ENCODE measurements at regions not wholly inside any gene's neighbourhood (a gene's known extent, or its start where the extent isn't known, plus 50 kb on each side); places are given as distances from the start of the nearest gene placed in this dataset.

DNA sequence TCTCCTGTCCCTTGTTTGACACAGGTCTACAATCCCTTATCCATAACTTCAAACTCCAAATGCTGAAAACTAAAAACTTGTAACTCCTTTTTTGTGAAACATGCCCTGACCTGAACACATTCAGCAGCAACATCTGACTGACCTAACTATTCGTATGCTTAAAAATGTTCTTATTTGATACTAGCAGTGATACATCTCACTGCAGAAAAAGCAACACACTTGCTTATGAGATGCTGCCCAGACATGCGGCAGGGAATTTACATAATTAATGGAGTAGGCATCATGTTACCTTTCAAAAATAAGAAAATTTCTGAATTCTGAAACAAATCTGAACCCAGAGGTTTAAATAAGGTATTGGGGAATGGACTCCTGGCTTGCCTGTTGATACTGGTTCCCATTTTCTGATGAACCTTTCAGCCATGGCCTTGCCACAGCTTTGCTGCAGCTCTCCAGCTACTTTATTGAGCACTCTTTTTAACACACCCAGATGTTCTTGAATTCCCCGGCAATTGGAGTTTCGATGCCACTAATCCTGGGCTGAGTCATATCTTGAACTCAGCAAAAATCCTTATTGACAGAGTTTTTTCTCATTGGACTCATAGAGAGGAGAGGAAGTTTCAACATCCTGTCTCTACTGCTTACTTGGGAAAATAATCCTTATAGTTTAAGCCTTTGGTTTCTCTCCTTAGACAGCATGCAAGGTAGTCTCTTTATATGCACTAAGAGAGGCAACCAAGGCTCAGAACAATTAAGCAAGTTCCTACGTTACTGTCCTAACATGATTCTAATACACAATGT lies 296.6 kb upstream of the LMCD1 start:
- DNase-seq = no peak

DNA sequence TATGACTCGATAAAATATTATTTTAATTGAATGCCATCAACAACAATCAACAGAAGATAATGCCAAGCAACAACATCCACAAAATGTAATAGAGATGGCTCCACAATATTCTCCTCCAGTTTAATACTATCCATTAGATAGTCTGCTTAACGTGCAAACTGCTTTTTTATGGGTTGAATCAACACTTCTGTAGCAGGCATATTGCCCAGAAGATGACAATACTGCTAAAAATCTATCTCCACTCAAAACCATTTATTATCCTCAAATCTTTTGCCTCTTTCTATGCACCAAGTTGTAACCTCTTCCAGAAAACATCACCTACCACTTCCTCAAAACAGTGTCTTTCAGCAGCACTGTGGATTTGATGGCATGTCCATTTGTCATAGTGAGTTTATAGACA lies 295.7 kb upstream of the LMCD1 start:
- no peak for DNase-seq

DNA sequence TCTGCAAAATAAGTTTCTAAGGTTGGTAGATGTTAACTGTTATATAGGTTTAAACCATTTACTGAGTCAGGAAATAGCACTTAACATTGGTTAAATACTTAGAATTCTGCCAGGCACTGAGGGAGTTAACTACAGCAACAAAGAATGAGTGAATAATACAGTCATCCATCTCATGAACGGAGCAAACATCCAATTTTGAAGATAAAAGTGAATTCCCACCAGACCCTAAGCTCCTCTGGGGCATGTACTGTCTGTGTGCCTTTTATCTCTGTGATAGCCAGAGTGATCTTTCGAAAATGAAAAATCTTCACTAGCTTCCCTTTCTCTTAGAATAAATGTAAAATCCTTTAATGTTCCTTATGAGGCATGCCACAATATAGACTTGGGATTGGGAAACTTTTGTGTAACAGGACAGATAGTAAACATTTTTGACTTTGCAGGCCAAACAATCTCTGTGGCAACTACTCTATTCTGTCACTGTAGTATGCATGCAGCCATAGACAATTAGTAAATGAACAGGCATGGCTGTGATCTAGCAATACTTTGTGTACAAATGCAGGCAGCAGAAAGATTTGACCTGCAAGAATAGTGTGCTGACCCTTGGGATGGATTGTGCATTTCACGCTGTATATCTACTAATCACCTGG lies 294.5 kb upstream of the LMCD1 start:
- DNase-seq = no peak

DNA sequence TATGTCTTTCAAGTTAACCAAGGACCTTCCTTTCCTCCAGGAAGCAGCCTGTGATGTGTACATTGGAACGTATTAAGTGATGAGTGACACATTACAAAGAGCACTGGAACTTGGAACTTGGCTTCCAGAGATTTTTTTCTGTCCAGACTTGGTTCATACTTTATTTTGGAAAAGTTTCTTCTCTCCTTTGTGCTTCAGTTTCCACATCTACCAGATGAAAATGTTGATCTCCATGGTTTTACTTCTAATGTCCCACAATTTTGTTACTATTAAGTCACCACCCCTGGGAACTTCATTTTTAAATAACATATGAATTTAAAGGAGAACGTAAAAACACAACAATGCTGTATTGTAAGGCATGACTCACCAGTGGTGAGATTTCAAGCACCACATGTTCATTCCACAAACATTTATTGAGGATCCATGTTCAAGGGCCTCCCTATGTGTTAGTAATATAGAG lies 290.7 kb upstream of the LMCD1 start:
- DNase-seq = no peak

DNA sequence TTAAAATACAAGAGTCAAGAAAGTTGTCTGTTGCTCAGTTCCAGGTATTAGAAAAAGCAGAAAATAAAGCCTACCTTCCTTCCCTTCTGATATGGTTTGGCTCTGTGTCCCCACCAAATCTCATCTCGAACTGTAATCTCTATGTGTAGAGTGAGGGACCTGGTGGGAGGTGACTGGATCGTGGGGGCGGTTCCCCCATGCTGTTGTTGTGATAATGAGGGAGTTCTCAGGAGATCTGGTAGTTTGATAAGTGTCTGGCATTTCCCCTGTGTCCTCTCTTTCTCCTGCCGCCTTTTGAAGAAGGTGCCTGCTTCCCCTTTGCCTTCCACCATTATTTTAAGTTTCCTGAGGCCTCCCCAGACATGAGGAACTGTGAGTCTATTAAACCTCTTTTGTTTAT lies 288.8 kb upstream of the LMCD1 start:
- DNase-seq = no peak

DNA sequence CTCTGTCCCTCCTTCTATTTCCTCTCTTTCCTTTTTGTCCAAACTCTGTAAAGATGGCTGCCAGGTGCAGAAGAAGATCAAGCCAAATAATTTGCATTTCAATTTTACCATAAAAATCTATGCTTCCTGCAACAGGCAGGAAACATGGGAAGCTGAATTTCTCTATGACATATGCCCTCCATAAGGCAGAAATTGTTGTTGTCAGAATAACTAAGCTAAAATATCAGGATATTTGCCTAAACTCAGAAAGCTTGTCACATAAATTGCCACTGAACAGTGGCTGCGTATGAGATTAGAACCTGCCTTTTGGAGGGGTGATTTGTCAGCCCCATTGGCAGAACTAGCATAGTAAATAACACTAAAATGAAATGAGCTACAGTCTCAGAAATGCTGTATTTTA lies 288.3 kb upstream of the LMCD1 start:
- no peak for DNase-seq

DNA sequence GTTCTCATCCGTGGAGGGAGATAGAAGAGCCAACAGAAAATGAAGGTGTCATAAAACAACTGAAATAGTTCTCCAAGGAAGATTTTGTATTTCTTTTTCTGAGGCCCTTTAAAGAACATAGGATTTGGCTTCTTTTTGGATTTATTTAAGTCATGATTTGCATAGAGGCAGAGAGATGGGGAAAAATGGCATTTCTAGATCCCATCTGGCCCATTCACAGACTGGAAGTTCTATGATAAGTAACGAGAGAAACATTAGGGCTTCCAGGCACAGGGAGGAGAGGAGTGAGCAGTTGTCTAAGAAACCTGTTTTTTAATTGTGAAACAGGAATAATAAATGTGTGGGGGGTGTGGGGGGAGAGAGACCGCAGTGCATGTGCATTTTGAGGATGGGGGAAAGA lies 285.8 kb upstream of the LMCD1 start:
- no peak for DNase-seq

DNA sequence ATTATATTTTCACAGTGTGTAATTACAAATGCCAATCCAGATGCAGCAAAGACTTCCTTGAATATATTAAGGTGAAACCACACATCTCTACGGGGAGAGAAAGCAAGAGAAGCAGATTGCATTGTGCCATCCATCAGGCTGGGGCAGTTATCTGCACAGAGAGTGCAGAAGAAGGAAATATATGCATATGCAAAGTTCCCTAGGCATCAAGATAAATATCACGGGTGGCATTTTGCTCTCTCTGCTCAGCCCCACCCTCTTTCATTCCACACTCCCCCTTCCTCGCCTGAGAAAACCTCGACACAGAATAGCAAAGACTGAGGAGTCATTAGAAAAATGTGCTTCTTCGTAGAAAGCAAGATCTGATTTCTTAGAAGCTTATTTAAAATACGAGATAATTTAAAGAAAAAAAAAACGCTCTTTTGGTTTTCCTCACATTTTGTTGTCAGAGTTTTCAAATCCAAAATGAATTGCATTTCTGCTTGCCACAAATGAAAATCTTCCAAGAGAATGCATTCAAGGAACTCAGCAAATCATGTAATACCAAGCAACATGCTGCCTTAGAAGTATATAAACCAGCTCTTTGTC lies 283.2 kb upstream of the LMCD1 start:
- no peak for DNase-seq

DNA sequence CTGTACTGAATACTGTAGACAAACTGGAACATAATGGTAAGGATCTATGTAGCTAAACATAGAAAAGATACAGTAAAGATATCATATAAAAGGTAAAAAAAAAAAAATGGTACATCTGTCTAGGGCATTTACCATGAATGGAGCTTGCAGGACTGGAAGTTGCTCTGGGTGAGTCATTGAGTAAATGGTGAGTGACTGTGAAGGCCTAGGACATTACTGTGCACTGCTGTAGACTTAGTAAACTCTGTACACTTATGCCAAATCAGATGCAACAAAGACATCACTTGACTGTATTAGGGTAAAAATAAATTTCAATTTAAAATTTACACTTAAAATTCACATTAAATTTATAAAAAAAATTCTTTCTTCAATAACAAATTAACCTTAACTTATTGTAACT lies 281.3 kb upstream of the LMCD1 start:
- DNase-seq = no peak

DNA sequence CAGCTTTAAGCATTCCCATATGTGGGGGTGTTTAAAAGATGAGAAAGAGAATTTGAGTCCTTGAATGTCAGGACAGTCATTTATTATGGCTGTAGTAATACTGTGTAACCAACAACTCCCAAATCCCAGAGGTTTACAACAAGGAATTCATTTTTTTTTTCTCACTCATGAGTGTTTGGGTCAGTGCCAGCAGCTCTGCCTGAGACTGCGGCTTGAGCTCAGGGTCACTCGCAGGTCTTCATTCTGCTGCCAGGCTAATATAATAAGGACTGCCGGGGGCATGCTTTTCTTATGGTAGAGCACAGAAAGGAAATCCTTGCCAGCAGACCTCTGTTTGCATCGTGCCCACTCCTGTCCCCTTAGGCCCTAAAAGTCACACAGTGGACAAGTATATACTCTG lies 277.9 kb upstream of the LMCD1 start:
- no peak for DNase-seq

DNA sequence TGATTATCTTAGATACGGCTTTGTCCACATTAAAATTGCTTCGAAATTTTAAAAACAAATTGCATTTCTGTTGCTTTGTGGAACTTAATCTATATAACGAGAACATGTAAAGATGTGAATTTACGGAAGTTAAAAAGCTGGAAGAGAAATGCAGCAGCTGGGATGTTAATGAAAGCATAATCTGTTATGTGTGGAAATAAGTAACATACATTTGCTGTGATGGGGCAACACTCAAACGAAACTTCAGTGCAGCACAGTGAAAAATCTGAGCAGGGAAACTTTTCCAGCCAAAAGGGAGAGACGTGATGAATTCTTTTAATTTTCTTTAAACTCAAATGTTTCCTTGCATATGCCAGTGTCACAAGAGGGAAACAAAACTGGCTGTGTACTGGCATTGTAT lies 276.7 kb upstream of the LMCD1 start:
- DNase-seq = no peak

DNA sequence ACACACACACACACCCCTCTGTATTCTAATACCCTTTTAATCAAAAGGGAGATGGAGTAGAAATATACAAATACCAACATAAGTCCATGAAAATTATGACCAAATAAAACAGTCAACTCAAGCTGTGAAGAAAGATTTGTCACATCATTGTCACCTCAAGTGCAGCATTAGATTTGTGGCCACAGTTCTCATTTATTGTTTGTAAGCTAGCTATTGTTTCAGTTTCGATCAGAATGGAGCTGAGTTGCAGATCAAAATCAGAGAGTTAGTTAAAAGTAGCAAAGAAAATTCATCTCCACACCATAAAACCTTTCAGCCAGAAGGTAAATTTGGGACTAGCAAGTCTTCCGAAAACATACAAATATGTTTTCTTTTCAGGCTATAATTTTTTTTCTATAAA lies 267.7 kb upstream of the LMCD1 start:
- DNase-seq = no peak

DNA sequence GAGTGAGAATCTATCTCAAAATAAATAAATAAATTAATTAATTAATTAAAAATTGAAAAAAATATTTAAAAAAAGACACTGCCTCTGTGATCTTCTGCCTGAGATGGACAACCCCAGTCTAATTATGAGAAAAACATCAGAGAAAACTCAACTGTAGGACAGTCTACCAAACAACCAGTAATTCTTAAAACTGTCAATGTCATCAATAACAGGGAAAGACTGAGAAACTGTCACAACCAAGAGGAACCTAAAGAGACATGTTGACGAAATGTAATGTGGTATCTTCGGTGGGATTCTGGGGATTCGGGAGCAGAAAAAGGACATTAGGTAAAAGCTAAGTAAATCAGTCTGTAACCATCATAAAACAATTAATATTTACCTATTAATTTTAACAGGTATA lies 265.4 kb upstream of the LMCD1 start:
- no peak for DNase-seq

DNA sequence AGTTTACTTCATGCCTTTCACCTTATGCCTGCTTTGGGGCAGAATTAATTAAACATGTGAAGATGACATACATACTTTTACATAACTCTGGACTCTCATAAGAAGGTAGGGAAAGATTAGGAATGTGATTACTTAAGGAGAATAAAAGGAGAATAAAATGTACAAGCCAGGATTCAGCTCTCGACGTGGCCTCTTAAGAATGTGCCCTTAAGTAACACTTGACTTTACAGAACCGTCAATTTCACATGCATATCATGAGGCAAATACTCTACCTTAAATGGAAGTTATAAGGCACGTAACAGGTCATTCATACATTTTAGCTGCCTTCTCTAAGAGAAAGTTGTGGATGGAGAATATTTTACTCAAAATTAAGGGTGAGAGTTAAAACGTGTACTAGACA lies 263.7 kb upstream of the LMCD1 start:
- no peak for DNase-seq

DNA sequence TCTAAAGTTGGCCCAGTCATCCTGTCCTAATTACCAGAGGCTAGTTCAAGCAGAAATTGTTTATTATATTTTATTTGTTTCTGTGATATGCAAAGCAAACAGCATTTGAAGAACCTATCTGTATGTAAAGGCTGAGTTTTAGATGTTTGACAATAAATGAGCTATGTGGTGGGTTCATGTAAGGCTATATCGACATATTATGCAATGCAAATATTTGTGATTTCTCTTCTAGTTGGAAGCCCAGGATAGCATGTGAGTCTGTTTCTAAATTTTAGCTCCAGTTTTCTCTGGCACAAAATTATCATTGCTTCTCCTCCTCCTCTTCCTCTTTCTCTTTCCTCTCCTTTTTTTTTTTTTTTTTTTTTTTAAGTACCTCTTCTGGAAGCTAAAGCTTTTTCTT lies 263.2 kb upstream of the LMCD1 start:
- no peak for DNase-seq

DNA sequence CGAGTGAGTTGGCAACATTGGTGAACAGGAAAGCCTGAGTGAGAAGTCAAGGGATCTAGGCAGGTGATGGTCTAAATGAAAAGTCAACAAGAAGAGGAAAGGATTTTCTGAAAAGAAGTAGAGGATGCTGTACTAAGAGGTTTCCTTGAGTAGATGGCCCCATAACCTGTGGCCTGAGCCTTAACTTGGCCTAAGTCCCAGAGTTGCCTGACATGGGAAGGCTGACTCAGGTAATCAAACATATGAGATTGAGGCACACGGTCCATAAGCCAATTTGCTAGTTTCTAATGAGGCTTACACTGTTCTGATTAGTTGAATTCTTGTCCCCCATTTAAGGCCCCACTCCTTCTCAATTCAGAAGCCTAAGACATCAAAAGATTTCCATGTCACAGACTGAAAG lies 262.5 kb upstream of the LMCD1 start:
- no peak for DNase-seq

DNA sequence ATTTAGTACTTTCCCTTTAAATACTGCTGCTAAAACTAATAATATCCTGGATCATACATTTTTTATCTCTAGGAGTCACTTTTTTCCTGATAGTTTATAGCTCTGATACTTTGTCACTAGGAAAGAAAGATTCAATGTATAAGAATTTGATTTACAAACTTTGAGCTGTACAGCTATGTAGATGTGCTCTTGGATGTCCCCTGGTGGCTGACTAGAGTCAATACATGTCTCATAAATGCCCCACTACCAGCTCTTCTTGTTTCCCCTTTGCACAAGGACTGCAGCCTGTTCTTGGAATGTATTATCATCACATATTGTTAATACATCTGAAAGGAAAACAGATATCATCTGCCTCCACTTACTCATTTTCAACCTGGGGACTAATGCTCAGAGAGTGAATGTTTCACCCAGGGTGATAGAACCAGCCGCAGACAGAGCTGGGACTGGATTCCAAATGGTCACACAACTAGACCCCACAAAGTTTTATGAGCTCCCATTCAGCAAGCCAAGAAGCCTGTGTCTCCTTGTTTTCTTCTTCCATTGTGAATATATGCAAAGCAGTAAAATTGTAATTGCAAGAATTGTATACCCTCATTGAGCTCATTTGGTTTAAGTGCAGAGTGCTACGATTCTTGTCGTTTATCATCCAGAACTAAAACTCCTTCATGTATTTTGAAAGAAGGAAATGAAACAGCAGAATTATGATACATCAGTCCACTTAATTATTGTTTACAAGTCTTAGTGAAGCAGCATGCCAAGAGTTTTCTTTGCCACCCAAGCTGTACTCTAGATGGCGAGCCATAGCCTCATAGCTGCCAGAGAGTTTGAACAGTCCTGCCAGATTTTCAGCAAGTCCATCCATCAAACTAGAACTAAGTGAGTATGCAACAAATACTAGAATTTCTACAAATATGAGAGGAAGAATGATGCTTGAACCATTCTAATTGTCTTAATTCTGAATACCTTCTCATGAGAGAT lies 261.6 kb upstream of the LMCD1 start:
- peak; percentile 47 to 79 (median 54) for DNase-seq

DNA sequence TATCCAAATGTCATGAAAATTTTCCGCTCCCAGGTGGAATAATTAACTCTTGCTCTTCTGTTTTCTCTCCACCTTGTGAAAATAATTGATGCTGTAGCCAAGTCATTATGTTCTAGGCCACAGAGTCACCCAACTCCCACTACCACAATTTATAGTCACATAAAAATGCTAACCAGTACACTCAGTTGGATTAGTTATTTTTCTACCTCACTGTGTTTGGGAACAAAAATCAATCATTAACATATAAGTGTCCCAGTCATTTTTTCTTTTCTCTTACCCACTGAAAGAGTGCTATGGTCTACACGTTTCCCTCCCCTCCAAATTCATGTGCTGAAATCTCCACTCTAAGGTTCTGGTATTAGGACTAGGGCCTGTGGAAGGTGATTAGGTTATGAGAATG lies 255.6 kb upstream of the LMCD1 start:
- no peak for DNase-seq

DNA sequence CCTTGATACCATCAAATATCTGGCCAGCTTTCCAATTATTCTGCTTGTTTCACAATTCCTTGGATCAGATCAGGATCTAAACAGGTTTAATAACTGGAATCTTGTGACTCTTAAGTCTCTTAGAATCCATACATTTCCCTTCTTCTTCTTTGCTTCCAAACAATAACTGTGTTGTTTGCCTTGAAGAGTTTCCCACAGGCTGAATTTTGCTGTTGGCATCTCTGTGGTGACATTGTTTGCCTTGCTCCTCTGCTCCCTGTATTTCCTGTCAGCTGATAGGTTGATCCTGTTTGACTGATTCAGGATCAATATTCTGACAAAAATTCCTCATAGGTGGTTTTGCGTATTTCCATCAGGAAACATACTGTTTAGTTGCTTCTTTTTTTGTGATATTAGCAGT lies 248.4 kb upstream of the LMCD1 start:
- no peak for DNase-seq

DNA sequence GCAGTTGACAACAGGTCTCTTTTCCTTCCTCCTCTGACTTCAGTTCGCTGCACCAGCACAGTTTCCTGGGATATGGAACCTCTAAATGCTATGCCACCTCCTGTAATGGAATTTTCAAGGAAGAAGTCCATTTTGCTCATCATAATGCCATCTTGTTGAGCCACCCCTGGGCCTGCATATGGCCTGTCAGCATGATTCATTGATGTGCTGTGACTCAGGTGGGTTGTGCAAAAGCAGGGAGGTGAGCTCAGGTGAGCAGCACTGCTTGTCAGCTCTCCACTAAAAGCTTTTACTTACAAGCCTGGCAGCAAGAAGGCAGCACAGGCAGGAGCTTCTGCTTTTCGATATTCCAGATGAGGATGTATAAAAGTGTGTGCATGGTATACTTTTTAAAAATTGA lies 247.1 kb upstream of the LMCD1 start:
- DNase-seq = no peak

DNA sequence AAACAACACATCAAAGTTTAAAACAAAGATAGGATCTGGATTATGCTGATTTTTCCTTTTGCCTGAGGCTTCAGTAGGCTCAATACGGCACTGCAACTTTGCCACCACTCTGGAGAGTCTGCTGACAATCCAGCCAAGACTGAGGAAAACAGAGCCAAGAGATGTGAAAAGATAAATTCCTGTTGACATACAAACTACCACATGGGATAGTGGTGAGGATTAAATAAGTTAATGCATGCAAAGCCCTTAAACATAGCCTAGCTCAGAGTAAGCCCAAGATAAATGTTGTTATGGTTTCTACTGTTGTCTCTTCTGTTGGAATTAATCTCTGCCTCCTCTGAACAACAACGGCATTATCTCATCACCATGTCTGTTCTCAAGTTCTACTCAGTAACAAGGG lies 245.9 kb upstream of the LMCD1 start:
- DNase-seq = no peak

DNA sequence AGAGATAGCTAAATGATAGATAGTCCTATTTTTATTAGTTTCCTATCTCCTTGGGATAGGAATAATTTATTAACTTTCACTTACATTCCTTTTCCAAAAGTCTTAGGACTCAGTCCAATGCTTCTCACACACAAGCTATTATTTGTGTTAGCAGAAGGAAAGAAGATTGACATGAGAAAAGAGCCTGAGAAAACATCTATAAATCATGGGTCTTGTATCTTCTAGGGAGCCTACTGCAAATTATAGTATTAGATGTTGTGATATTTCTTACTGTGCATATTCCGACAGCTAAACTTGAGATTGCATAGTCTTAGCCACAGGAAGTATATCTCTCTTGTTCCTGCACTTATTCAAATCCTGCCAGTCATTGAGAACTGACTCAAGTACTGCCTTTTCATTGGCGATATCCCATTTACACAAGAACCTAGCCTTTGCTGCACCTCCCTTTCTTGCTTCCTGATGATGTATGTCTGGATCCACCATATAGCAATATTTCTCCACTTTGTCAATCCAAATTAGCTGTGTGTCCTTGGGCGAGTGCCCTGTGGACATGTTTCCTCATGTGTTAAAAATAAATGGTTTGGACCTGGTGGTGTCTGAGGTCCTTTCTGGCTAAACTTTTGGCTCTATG lies 245.1 kb upstream of the LMCD1 start:
- no peak for DNase-seq

DNA sequence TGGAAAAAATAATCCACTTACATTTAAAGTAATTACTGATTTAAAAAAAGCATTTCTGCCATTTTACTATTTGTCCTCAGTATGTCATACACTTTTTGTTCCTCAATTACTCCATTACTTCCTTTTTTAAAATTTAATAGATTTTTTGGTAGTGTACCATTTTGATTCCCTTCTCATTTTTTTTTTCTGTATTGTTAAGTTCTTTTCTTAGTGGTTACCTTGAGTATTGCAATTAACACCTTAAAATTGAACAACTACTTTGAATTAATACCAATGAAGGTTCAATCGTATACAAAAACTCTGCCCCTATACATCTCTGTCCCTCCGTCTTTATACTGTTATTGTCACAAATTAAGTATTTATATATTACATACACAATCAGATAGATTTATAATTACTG lies 240.6 kb upstream of the LMCD1 start:
- no peak for DNase-seq

Data from suppressor macrophage (primary cell).